Right lobe of liver (tissue), 4 donors: ENCODE measurements at regions not wholly inside any gene's neighbourhood (a gene's known extent, or its start where the extent isn't known, plus 50 kb on each side); places are given as distances from the start of the nearest gene placed in this dataset.

Experiments
- CTCF ChIP-seq, 4 donors: fragments of 200-600 bp in 3 of 4; fragments of 450-650 bp in 1 of 4; IDR thresholded peaks; one replicate each; pipeline versions ENCODE4 v1.5.1 to v1.8.0; 2016 to 2022; ENCODE audit warnings: antibody characterized with exemption in 4 of 4, mild to moderate bottlenecking in 2 of 4
- POLR2A ChIP-seq: fragments of 450-650 bp; IDR thresholded peaks from one replicate; pipeline ENCODE4 v1.6.1; 2017; ENCODE audit warnings: antibody characterized with exemption, mild to moderate bottlenecking
- donor health status: DM: no; HTN: no; CAD: no.
- donor health status: DM: no; HTN: no; CAD: no.
- donor health status: DM: no; HTN: yes; CAD: no.

- TF ChIP-seq CTCF (IDR thresholded peaks at IDR 0.05) (no peak), POLR2A (no peak)
These were observed 270.6 kb upstream of the TNRC6C start for GRCh38 chr17:77687921-77688320.
